CD1c-positive myeloid dendritic cell (primary cell): ENCODE measurements at regions not wholly inside any gene's neighbourhood (a gene's known extent, or its start where the extent isn't known, plus 50 kb on each side); places are given as distances from the start of the nearest gene placed in this dataset.
"Not testable (repeated sequence)": the region's sequence is repeated elsewhere in the genome, so short reads cannot be mapped to it uniquely, and the experiment has no call there.

ENCODE experiments used
- DNase-seq: peaks from one replicate; pipeline ENCODE4 v3.0.0-alpha.2; 2016; ENCODE audit errors: extremely low spot score

DNA sequence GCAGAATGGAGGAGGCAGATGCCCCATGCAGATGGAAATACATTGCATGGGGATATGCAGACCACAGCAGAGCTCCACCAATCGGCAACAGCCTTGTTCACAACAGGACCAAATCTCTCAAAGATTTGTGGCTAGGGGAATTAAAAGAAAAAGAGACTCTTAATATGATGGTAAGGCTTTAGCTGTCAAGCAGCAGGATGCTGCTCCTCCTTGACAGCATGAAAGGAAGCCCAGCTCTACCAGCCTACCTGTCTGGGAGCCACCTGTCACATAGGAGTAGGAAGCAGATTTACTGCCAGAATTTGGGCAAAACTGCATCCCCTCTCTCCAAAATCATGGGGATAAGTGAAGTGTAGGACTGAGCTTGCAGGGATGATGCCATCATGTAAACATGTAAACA, 769.6 kb upstream of the ARPP21 start:
- DNase-seq = no peak

DNA sequence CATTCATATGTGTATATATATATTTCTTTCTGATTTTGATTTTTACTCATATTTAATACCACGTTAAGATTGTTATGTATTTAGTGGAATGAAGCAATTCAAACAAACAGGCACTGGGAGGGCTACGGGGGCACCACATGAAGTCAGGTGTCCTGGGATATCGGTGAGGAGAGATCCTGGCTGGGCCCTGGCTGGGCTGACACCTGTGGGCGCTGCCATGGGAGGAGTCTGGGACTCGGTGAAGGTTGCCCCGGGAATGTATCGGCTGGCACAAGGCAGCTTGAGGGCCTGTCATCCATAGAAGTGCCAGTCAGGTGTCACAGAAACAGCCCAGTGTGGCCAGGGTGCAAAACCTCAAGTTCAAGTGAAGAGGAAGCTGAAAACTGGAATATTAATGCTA, 766.9 kb upstream of the ARPP21 start:
- no peak for DNase-seq

DNA sequence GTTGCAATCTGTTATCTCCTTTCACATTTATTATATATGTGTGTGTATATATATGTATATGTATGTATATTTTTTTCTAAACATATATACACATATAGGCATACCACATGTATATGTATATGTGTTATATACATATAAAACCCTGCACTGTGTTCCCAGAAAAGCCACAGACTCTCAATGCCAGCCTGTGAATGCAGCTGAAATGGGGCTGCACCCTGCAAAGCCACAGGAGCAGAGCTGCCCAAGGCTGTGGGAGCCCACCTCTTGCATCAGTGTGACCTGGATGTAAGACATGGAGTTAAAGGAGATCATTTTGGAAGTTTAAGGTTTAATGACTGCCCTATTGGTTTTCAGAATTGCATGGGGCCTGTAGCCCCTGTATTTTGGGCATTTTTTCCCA, 762.3 kb upstream of the ARPP21 start:
- DNase-seq = no peak

DNA sequence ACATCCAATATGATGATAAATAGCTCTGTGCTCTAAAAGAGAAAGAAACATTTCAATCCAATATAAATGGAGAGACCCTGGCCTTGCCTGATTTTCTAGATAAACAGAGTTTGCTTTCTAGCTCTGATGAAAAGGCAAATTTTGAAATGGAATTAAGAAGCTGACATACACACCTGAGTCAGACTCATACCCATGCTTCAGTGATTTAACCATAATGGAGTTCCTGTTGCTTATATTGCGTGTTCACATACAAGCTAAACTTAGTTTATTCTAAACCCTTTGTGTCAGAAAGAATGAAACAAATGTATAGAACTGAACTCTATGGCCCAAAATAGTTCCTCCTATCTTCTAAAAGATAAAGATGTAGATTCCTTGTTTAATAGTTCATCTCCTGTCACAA, 760.8 kb upstream of the ARPP21 start:
- no peak for DNase-seq

DNA sequence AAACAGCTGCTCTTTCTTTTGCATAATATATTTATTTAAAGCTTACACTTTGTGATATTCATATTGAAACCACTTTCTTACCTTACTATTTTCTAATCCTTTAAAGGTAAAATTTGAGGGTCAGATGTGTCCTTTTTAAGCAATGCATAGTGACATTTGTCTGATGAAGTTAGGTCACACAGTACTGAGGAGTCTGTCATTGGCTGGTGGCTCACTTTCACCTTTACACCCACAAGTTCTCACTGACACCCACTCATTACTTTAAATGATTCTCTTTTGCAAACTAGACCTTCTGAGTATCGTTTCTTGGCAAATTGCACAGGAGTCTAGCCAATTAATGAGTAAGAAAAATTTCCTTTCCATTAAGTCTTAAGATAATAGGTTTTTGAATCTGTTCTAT, 758.3 kb upstream of the ARPP21 start:
- no peak for DNase-seq

DNA sequence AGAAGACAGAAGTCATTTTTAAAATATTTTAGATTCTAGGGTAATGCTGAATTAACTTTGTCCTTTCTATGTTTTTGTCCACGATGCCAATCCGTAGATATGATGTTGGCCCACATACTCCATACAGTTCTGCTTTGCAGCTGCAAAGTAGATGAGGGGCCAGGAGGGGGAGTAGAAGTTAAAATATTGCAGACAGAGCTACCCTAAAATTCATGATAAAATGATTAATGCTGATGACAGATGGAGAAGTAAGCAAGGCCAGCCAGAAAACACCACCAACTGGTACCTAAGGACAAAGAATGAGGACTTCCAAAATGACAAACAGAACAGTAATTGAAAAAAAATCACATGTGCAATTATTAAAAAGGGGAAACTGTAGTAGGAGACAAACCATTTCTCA, 756.6 kb upstream of the ARPP21 start:
- DNase-seq = no peak

DNA sequence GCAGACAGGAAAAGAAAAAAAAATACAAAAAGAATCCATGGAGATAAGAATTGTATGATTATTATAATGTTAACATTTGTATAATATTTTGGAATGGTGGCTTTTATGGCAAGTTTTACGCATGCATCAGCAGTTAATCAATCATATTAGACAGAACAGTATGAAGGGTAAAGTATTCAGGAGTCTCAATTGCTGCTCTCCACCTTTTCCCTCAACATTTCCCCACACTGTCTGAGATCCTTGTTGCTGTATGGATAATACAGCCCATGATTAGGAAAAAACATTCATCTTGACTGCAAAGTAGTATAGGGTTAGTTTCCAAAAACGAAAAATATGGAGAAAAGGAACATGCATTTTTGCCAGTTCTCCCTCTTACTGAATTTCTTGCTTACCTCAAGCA, 755.3 kb upstream of the ARPP21 start:
- DNase-seq = no peak

DNA sequence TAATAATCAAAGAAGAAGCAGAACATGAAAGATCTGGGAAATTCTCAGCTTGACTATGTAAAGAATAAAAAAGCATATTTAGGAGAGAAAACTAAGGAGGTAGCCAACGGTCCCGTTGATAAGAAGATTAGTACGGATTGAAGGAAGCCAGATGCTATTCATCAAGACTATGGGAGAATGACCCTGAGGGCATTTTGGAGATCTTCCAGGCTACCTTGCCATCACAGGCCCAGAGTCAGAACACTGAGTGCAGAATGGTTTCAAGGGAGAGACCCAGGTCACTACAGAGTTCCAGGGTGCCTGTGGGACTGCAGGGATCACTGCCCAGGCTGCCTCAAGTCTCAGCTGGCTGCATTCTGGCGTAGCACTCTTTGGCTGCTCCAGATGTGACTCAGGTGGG, 752.9 kb upstream of the ARPP21 start:
- no peak for DNase-seq

DNA sequence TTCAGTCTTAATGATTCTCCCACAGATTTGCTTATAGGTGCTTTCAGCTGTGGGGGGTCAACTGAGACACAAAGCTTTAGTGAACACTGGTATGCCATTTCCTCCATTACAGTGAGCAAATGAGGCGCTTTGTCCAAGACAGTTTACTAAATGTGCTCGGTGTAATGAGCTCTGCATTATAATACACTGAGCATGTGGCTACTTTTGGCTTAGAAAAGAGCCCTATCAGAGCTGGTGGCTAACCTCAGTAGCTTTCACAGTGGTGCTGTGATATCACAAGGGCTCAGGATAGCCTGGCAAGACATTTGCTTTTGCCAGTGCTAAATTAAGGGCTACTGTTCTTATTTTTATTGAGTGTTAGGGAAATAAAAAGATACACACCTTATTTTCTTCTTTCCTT, 749.7 kb upstream of the ARPP21 start:
- DNase-seq = no peak

DNA sequence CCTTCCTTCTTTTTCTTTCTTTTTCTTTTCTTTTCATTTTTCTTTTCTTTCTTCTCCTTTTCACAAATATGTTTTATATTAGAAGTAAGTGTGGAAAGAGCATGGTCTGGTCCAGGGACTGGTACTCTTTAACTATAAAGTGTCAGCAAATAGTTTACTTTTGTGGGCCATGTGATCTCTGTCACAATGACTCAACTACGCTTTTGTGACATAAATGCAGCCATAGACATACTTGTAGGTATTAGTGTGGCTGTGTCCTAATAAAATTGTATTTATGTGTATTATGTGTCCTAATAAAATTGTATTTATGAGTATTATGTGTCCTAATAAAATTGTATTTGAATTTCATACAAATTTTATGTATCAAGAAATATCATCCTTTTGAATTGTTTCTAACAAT, 749.1 kb upstream of the ARPP21 start:
- DNase-seq = no peak

DNA sequence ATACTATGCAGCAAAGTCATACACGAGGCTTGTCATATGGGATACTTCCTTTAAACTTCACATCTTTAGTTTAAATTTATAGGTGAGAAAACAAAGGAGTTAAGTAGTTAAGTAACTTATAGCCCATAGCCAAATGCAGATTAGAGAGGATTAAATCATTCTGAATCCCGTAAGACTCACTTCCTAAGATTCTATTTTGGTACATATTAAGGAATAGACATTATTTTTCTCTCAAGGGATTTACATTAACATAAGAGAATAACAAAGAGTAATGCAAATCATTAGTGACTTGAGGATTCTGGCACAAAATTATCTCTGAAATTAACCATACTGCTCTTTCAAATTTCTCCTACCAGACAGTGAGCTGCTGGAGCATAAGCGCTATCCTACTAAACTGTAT, 747.4 kb upstream of the ARPP21 start:
- no peak for DNase-seq

DNA sequence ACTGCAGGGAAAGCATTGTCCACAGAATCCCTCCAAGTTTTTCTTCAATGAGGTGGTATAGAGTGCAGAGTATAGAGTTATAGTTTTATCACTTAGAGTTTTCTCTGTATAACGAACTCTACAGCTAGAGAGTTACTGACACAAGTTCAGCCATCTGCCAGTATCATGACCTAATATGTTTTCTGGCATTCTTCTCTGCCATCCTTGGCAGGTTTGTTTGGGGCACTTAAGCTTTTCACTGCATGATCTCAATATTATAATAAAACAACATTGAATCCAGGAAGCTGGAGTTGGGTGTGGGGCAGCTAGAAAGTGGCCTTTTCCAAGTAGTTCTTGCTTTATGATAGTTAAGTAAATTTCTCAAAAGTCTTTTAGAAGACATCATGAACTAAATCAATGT, 743.5 kb upstream of the ARPP21 start:
- no peak for DNase-seq

DNA sequence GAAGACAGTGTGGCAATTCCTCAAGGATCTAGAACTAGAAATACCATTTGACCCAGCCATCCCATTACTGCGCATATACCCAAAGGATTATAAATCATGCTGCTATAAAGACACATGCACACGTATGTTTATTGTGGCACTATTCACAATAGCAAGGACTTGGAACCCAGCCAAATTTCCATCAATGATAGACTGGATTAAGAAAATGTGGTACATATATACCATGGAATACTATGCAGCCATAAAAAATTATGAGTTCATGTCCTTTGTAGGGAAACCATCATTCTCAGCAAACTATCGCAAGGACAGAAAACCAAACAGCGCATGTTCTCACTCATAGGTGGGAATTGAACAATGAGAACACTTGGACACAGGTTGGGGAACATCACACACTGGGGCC, 729.6 kb upstream of the ARPP21 start:
- DNase-seq = not testable (repeated sequence)

DNA sequence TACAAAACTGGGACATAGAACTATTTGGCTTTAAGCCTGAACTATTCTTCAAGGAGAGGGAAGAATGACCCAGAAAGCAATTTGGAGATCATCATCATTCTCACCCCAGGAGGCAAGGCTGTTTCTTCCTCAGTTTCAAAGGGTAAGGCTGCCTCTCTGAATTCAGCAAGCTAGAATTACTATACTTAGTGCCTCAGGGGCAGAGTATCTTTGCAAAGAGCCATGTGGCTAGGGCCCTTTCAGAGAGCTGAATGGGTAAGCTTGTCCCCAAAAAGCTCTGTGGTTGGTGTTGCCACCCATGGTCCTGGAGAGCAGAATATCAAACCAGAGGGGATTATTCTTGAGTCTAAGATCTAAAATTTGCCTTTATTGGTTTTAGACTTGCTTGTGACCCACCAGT, 720.3 kb upstream of the ARPP21 start:
- no peak for DNase-seq

DNA sequence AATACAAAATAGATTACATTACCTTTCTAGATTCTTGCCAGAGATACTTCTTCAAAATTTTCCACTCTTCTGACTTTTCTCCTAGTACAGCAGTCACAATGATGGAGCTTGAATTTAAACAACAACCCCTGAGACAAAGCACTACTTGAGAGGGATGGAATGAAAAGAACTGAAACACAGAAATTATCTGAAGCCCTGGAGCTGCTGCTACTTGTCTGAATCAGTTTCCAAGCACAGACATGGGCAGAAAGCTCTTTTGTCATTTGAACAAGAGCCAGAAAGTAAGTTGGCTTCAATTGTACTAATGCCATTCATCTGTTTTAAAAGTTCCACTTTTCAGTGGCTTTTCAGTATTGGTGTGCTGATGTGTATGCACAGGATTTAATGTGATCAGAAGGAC, 718.5 kb upstream of the ARPP21 start:
- DNase-seq = no peak

DNA sequence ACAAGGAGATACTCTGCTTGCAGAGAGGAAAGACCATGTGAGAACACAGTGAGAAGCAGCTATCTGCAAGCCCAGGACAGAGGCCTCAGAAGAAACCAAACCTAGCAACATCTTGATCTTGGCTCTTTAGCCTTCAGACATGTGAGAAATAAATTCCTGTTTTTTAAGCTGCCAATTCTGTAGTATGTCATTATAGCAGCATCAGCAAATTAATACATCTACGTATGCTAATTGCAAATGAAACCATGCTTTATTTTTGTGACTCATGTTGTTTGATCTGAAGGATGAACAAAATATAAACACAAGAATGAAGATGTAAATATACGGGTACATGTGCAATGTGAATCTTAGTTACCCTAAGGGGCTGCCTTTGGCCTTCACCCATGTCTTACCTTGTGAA, 714.4 kb upstream of the ARPP21 start:
- DNase-seq = no peak

DNA sequence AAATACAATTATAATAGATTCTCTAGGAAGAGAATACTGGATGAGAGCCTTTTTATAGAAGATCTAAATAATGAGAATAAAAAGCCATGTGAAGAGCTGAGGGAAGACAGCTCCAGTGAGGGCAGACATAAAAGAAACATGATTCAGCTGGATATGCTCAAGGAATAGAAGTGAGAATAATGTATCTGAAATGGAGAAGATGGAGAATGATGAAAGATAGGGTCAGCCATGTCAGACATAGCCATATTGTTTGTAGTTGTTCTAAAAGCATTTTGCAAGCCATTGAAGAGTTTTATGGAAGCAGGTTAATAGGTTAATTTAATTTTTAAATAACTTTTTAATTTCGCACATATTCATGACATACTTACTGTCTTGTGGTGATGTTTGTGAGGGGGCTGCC, 713.5 kb upstream of the ARPP21 start:
- no peak for DNase-seq

DNA sequence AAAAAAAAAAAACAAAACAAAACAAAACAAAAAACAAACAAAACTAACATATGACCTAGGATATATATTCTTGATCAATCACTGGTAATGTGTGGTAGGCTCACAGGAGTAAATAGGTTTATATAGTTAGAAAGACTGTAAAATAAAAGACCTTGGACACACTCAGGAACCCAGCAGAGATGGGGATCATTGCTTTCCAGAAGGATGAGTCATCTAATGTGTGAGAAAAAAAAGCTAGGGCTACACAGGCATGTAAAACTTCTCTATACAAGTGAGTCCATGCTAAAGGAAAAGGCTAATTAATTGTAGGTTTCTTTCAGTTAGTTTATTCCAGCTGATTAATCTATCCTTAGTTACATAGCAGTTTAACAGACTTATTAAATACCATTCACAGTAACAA, 710.3 kb upstream of the ARPP21 start:
- no peak for DNase-seq

DNA sequence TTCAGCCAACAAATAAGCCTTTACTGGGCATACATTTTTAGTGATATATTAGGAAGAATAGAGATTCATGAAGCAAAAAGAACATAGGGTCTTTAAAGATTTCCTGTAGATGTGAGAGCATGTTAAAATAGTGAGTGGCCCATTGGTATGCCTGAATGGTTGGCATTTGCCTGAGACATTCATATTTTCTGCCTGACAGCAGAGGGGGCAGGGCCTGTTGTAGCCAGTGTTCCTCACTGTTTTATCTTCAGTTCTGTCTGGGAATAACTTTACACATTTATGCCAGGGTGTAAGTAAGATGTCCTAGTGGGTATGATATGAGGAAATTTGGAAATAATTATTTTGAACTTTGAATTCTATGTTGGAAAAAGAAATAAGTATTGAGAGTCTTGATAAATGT, 704.7 kb upstream of the ARPP21 start:
- no peak for DNase-seq

DNA sequence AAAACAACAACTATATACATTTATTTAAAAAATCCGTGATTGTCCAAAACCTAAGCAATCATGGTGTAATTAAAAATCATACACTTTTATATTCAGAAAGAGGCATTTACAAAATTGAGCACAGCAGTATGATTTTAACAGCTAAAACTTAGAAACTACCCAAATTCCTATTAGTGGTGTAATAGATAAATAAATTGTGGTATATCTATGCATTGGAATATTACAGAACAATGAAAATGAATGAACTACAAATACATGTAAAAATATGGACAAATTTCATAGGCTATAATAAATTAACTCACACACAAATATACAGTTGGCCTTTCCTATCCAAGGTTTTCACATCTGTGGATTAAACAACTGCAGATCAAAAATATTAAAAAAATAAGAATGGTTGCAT, 700.5 kb upstream of the ARPP21 start:
- no peak for DNase-seq

DNA sequence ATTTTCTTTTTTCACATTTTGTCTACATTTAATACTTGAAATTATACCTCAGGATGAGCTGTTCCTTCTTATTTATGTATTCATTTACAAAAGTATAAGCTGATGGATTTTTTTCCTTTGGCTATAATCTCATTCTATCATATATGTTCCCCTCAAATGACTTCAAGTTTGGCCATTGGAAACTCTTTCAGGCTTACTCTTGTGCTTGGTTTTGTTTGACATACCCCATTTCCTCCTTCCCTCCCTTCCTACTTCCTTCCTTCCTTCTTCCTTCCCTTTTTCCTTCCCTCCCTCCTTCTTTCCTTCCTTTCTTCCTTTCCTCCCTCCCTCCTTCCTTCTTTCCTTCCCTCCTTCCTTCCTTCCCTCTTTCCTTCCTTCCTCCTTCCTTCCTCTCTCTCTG, 697.1 kb upstream of the ARPP21 start:
- DNase-seq = no peak

DNA sequence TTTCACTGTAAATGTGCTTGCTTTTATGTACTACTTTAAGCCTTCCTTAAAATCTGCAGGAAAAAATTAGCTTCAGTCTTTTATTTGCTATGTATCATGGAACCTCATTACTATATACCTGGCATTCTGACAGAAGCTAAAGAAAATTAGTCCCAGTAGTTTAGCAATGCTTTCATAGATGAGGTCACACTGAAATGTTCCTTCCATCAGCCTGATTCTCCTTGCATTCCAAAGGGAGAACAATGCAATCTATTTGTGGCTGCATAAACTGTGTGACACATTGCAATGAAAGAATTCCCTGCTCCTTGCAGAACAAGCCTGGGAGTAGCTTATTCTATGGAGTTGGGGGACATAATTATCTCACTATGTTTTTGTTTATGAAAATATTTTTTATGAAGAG, 691.5 kb upstream of the ARPP21 start:
- DNase-seq = no peak

DNA sequence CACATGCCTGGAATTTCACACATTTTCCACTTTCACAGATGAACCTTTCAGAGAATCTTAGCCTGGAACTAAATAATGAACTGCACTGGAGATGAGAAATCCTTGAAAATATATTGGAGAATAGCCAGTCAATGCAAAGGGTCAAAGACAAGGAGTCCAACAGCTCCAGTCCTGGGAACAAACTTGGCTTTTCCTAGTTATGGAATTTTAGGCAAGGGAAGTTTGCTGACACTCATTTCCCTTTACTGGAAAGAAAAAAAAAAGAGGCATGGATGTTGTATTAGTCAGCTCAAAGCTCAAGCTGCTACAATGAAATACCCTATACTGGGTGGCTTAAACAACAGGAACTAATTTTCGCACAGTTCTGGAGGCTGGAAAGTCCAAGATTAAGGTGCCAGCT, 690.8 kb upstream of the ARPP21 start:
- no peak for DNase-seq

DNA sequence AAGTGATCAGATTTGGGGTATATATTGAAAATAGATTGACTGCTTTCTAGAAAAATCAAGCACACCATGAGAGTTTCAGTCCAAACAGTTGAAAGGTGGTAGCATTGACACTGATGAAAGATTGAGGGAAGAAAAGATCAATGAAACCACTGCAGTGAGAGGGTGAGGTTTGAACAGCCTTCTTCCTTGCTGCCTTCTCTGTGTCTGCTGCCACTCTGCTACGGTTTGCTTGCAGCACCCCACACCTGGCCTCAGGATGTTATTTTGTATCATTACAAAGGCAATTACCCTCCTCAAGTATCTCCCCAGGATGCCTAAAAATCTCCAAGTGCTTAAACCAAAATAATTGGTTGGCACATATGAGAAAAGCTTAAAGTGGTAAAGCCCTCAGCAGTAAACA, 683.6 kb upstream of the ARPP21 start:
- DNase-seq = no peak

DNA sequence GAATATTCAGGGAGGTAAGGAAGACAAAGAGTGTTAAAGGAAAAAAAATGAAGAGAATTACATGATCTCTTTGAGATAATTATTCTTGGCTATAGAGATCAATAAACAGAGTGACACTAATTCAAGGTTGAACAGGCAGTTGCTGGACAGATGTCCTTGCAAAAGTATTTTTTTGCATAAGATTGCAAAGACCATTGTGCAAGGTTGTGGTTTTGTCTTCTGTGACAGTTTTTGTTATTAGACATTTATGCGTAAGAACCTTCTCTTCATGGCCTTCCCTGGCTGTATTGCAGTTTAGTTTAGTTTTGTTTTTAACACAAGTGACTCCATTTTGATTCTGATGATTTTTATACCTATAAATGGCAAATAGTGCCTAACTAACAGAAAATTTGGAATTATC, 682.8 kb upstream of the ARPP21 start:
- DNase-seq = no peak
